Jurkat, Clone E6-1 (cell line): ENCODE measurements at regions not wholly inside any gene's neighbourhood (a gene's known extent, or its start where the extent isn't known, plus 50 kb on each side); places are given as distances from the start of the nearest gene placed in this dataset.

Experiments used
- DNase-seq: peaks from one replicate; pipeline ENCODE4 v3.0.0-alpha.2; 2011; ENCODE audit warnings: low read depth, low spot score
- H3K4me3 ChIP-seq: 2 replicates; pipeline ENCODE4 v1.5.1; 2011; ENCODE audit warnings: mild to moderate bottlenecking, low read length, control low read depth, moderate library complexity

- no peak for DNase-seq
- H3K4me3 ChIP-seq = no peak overlapping the region
These were observed 805.3 kb downstream of the USP25 start for GRCh38 chr21:16535102-16535422.

DNA sequence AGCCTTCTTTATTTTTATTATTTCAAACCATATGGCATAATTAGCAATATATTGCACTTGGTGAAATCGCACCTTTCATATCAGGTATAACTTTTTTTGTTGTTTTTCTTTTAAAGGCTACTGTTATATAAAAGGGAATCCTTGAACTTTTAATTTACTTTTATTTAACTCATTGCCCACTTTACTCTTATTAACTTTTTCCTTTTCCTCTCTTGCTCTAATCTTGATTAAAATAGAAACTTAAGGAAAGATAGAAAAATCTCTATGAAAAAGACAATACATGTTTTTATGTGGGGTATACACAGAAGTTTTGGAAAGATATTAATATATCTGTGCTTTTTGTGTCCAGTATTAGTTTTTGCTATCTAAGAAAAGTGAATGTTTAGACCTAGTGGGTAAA is 805.8 kb downstream of the USP25 start:
- no peak overlapping the region for H3K4me3 ChIP-seq
- no peak for DNase-seq

DNA sequence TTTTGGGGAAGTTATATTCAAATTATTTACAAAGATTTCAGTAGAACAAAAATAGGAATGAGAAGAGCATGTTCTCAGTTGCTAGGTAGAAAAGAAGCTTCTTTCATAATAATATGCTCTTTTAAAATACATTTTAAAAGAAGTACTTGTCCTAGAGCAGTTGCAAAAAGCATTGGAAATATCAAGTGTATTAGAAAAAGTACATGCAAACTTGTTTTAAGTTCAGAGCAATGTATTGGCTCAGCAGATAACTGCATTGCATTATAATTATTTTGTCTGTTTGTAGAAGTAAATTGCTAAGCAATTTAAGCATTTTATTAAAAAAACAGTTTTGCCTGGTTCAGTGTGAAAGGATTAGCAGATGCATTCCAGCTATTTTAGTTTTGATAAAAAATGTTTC is 806.4 kb downstream of the USP25 start:
- no peak for DNase-seq
- no peak overlapping the region for H3K4me3 ChIP-seq

DNA sequence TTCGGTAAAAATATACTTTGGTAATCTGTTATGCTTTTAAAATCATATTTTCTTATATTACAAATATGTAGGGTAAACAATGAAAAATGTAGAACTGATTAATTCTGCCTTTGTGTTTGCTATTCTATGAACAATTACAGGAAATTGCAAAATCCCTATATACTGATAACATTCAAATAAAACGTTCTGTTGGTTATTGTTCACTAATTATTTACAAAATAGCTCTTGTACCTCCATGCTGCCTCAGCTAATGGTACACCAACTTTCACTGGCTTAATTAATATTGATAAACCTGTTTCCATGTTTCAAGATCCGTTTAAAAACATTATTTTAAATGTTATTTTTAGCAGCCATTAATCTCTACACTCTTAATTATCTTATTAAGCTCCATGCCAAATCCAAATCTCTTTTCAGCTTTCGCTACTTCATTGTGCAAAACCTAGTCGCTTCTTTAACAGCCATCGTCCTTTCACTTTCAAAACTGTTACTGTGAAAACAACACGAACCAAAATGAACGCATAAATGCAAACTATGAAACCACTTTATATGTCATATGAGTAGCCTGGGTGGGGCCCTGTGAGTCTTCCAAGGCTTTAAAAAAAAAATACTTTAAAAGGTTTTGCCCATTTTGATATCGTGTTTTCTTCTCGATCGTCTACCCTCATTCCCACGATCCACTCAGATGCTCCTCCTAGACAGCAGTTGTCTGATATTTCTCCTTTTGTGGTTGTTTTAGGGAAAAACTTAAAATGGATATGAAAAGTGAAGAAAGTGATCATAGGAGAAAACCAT is 807.1 kb downstream of the USP25 start:
- DNase-seq = no peak
- no peak overlapping the region for H3K4me3 ChIP-seq

GRCh38 chr21:16537501-16537900 is 807.7 kb downstream of the USP25 start:
- no peak for DNase-seq
- H3K4me3 ChIP-seq = no peak overlapping the region

DNA sequence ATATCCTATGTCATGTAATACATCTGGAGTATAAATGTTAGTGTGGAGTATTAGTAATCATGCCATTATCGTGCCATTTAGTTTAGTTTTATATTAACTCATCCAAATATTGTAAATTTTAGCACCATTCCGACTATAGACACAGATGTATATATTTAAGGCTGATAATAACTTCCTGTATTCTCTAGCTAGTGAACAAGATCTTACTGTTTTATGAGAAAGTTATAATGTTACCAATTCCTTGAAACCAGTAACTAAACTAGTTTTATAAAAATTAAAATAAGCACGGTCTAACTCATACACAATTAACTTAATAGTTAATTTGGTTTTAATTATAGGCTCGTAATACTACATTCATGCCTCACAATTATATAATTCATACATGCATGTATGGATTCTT is 808.6 kb downstream of the USP25 start:
- no peak overlapping the region for H3K4me3 ChIP-seq
- DNase-seq = no peak

DNA sequence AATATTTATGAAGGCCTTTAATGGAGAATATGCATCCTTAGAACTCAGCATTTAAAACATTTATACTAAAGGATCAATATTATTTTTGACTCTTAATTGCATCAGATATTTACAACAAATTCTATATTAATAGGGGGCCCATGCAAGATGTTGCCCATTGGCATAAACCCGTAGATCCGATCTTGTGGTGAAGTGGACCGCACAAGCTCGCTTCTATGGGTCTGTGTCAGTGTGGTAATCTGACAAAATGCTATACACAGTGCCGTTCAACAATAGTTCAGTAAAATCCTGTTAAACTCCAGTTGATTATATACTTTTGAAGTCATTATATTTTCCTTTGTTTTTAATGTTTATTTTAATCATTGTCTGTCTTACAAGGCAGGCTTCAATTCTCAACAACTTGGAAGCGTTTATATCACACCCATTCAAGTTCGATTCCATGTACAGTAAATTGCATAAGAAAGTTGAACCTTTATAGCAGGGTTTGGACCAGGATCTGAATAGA is 809.2 kb downstream of the USP25 start:
- no peak for DNase-seq
- no peak overlapping the region for H3K4me3 ChIP-seq

DNA sequence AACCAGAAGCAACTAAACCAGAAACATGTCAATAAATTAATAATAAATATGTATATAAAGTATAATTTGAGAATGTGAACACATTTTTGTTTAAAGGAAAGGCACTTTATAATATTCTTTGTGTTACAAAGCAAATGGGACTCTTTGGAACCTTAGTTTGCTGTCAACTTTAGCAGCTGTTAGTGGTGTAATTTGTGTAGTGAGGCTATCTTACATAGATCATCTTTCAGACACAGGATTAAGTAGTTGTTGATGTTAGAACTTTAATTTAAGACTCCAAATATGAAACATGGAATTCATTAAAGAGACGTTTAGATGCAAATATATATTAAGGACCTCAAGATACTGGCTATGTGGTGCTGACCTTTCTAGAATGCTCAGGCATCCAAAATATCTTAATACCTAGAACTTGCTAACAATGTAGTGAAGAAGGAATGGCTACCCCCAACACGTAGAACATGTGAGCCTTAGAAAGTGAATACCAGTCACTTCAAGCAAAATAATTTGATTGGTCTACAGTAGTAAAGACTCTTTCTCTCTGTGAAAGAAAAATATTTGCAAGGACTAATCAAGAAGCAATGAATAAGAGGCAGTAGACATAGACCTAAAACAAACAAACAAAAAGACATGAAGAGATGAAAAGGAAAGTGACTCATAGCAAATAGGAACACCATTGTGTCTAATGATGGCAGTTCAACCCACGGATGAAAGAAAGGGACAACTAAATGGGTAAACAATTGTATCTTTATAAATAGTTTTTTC is 811.4 kb downstream of the USP25 start:
- no peak overlapping the region for H3K4me3 ChIP-seq
- no peak for DNase-seq

- H3K4me3 ChIP-seq = no peak overlapping the region
- no peak for DNase-seq
These were observed 820.3 kb downstream of the USP25 start for GRCh38 chr21:16550118-16550517.

DNA sequence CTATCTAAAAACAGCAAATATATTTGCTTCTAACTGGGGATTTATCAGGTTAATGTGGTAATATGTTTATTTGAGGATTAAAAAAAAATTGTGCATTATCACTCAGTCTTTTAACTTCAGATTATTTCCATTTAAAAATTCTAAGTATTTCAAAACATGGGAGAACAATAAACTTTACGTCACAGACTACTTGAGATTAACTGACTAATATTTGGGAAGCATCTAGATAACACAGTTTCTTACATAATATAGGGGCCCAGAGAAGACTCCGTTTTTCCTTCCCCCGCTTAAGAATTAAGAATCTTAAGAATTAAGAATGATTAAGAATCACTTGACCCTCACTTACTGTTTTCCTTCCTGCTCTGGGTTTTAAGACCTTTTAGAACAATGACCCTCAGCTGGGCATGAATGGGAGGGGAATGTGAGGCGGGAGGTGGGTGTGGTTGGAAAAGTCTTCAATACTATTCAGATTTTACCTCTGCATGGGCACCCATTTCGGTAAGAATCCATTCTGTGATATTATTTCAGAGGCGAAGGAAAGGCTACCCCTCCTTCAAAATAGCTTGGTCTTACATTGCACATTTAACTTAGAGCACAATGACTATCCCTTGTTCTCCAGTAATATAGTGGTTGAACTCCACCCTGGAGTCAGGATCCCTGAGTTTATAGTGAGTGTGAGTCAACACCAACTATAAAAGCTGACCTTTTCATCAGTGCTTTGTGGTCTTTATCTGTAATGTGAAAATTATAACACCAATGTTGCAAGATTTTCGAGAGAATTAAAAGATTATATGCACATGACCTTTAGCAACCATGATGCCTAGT is 821.3 kb downstream of the USP25 start:
- H3K4me3 ChIP-seq = no peak overlapping the region
- DNase-seq = no peak

DNA sequence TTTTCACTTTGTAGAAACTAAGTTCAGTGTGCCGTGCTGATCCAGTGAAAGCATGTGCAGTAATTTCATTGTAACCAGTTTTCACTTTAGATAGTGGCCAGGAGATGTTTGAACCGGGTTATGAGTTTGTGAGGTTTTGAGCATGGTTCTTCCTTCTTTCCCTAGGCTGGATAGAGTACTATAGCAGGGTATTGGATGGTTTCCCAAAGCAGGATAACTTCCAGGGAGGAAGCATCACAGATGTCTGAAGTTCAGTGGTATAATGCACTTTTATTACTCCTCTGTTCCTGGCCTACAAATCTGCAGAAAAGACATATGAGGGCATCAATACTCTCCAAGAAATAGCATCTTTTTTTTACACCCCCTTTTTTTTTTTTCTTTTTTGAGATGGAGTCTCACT is 823.1 kb downstream of the USP25 start:
- no peak for DNase-seq
- no peak overlapping the region for H3K4me3 ChIP-seq

- no peak overlapping the region for H3K4me3 ChIP-seq
These were observed 824.7 kb downstream of the USP25 start for GRCh38 chr21:16554503-16554902.

GRCh38 chr21:16563116-16563515 is 833.3 kb downstream of the USP25 start:
- DNase-seq = no peak
- no peak overlapping the region for H3K4me3 ChIP-seq

More at GRCh38 chr21:16554503-16554902, 824.7 kb downstream of the USP25 start:
- DNase-seq = no peak

- no peak overlapping the region for H3K4me3 ChIP-seq
These were observed 834.0 kb downstream of the USP25 start for GRCh38 chr21:16563795-16564194.

DNA sequence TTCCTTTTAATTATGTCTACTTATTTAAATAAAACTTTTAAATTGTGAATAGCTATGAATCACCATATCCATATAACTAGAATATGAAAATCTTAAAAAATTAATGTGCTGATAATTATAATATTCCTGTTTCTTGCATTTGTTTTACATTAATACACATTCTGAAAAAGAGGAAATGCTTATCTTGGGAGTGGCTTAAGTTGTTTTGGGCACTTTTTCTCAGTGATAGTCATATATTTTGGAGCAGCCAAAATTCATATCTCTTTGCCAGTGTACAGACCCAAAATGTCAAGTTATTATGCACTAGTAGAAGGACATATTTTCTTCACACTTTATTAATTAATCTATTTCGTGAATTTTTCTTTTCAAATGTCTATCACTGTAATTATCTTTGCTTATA is 838.5 kb downstream of the USP25 start:
- DNase-seq = no peak
- H3K4me3 ChIP-seq = no peak overlapping the region

More at GRCh38 chr21:16563795-16564194, 834.0 kb downstream of the USP25 start:
- DNase-seq = no peak

DNA sequence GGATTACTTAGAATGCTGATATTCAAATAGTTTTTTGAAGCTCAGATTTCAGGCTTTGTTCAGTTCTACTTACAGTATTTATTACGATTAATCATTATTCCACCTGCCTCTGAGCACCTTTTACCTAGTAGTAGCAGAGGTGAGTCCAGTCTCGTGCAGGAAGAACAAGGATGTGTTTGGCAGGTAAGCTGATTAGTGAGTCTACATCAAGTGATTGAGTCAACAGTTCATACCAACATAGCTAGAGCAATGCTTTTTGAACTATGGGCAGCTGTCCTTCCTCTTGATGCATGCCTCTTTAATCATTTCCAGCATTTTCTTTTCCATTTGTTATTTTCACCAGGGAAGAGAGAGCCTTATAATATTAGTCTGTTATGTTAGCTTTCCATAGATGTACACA is 838.9 kb downstream of the USP25 start:
- H3K4me3 ChIP-seq = no peak overlapping the region
- no peak for DNase-seq

DNA sequence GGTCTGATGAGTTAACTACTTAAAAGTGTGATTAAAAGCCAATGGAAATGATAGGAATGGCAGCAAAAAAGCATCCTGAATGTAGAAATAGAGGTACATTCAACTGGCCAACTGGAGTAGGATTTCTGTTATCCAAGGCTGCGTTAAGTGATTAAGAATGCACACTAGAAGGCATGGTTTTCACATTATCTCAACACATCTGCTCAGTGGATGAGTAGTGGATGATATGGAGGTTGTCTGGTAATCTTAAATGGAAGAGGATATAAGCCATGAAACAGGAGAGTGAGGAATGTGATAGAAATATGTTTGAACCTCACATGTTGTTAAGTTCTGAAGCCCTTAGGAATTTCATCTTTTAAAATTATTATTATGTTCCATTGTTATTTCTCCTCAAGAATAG is 839.9 kb downstream of the USP25 start:
- no peak overlapping the region for H3K4me3 ChIP-seq
- no peak for DNase-seq

- no peak for DNase-seq
- no peak overlapping the region for H3K4me3 ChIP-seq
These were observed 840.4 kb downstream of the USP25 start for GRCh38 chr21:16570171-16570570.

DNA sequence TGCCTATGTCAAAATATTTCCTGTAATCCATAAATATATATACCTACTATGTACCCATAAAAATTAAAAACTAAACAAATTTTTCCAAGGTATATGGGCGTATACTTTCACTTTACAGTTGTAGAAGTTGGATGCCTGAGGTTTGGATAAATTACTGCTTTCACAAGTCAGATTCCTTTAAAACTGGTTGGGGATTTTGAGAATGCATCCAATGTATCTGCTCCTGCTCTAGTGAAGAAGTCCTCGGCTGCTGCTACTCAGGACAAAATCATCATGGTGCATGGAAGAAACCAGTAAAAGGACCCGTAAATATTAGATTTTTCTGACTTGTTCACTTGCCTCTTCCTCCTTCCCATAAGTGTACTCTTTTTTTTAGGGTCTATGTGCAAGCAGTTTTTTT is 841.1 kb downstream of the USP25 start:
- DNase-seq = no peak
- H3K4me3 ChIP-seq = no peak overlapping the region

DNA sequence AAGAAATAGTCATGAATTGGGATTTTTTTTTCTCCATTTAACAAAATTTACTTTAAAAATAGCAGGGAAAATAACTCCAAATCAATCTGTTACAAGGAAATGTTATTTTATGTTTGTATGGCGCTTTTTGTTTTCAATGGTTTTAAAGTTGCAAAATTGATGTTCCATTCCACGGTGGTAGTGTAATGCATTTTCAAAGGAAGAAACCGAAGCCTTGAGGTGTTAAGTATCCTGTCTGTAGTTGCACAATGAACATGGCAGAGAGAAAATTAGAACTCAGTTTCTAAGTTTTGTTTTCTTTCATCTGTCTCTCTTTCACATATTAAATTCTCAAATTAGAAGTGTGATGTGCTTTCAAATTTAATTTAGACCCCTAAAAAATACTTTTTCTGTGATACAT is 841.8 kb downstream of the USP25 start:
- no peak for DNase-seq
- no peak overlapping the region for H3K4me3 ChIP-seq
